GM18505 (cell line): ENCODE measurements at regions not wholly inside any gene's neighbourhood (a gene's known extent, or its start where the extent isn't known, plus 50 kb on each side); places are given as distances from the start of the nearest gene placed in this dataset.
A peak's percentile ranks its signal among the peaks of the same experiment; 100 is the strongest.
"Not testable (repeated sequence)": the region's sequence is repeated elsewhere in the genome, so short reads cannot be mapped to it uniquely, and the experiment has no call there.

Source experiments
- ATAC-seq: cut with Tn5 transposase; IDR thresholded peaks from one replicate; pipeline ENCODE4 v1.9.1; 2021; ENCODE audit not compliant: unreplicated experiment
- POLR2A ChIP-seq: IDR thresholded peaks from 4 replicates; pipeline ENCODE4 v1.6.1; 2011; ENCODE audit warnings: borderline replicate concordance; ENCODE audit not compliant: insufficient read depth, insufficient read length; ENCODE audit errors: extremely low read depth

DNA sequence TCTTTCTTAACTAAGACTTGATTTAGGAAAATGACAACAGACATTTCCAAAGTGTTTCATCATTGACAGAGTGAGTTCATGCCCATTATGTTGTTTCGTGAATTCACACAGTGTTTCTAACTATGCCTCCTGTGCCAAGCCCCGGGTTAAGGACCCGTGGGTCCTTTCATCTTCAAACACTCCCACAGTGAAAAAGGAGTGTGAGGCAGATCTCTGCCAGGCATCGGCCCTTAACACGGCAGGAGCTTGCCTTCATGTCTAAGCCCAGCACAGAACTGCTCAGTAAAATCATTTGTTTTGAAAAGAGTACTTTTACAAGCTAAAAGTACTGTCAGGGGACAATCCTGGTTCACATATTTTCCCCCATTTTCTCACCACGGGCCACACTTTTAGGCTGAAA is 80.0 kb upstream of the FOXB1 start:
- TF ChIP-seq POLR2A, result no peak
- no peak for ATAC-seq

GRCh38 chr15:59923508-59923907 is 80.6 kb upstream of the FOXB1 start:
- ATAC-seq, result no peak

DNA sequence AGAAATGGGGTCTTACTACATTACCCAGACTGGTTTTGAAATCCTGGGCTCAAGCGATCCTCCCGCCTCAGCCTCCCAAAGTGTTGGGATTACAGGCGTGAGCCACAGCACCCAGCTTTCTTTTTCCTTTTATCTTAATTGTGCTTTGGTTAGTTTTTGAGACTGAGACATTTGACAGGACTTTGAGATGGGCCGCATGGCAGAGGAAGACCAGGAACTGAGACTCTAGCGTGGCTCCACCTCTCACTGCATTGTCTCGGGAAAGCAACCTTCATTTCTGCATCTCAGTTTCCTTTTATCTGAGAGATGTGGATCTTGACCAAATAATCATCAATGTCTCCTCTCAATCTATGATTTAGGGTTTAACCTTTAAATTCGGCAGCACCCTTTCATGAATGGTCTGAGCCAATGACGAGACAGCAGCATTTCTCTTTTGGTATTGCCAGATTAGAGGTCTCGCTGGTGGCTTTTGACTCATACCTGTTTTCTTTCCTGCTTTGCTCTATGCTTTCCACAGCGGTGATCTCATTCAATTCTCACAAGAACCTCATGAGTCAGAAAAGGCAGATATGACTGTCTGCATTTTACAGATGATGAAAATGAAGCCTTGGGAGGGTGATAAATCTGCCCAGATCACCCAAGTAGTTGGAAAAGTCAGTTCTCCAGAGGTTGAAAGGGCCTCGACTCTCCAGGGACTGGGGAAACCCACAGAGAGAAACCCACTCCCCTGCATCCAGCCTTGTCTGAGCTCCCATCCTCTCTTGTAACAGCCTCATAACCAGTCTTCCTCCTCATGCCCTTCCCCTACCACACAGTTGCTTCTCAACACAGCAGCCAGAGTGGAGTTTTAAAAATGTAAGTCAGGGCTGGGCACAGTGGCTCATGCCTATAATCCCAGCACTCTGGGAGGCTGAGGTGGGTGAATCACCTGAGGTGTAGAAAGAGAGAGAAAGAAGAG is 84.8 kb upstream of the FOXB1 start:
- ATAC-seq, result peak; percentile 83
- TF ChIP-seq POLR2A, result no peak

More at GRCh38 chr15:59923508-59923907, 80.6 kb upstream of the FOXB1 start:
- no peak for TF ChIP-seq POLR2A

DNA sequence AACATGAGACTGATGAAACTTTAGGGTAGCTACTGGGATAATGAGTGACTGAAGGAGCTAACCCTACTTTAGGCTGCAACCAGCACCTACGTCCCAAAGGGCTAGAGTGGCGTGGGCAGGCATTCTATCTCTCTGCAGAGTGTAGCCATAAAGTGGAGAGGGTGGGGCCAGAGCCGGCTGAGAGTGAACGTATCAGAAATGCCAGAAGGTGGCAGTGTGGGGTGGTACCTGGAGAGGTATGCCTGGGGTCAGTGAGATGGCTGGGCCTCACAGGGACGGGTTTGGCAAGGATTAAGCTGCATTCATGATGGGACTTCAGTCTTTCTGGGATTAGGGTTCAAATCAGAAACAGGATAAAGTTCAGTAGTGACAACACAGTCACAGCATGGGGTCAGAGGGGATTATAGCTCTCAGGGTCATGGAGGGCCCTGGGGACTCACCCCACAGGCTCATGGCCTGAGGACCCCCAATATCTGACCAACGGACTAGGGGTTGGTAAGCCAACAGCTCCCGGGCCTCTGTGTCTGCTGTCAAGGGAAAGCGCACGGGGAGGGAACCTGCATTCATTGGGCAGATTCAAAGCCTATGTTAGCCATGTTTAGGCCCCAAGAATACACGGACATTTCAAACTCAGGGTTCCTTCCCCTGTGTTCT is 86.5 kb upstream of the FOXB1 start:
- no peak for ATAC-seq
- no peak for TF ChIP-seq POLR2A

DNA sequence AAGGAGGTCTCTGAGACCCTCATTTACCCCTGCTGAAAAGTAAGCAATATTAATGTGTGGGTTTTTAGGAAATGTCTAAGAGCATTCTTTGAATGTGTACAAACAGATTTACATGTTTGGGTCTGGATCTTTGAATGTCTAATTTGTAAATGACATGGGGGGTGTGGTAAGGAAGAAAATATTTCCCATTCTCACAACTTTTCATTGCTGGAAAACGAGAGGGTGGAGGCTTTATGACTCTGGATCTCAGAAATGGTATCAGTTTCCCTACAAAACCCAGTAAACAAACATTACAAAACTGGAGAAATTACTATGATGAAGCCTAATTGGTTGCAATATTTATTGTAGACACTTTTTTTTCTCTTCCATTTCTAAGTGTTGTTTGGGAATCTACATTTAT is 98.1 kb upstream of the FOXB1 start:
- ATAC-seq, result no peak
- no peak for TF ChIP-seq POLR2A

DNA sequence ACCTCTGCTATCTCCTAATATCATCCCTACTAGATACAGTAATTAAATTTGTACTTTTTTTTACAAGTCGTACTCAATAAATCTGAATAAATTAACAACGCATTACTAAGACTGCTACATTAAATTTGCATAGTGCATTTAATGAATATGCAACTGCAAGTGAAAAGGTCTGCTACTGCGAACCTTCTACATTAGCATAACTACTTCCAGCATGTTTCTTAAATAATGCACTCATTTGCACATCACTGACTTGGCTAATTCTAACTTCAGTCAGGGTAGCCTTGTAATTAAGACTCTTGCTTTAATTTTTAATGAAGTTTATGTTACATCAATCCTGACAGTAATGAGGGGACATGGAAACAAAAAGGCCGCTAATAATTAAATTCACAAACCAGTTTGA is 98.9 kb upstream of the FOXB1 start:
- ATAC-seq, result no peak
- no peak for TF ChIP-seq POLR2A

- TF ChIP-seq POLR2A, result no peak
- no peak for ATAC-seq
These were observed 99.5 kb upstream of the FOXB1 start for GRCh38 chr15:59904450-59905135.

- no peak for ATAC-seq
These were observed 107.4 kb upstream of the FOXB1 start for GRCh38 chr15:59896663-59897074.

GRCh38 chr15:59894835-59895234 is 109.3 kb upstream of the FOXB1 start:
- TF ChIP-seq POLR2A, result no peak

More at GRCh38 chr15:59896663-59897074, 107.4 kb upstream of the FOXB1 start:
- no peak for TF ChIP-seq POLR2A

DNA sequence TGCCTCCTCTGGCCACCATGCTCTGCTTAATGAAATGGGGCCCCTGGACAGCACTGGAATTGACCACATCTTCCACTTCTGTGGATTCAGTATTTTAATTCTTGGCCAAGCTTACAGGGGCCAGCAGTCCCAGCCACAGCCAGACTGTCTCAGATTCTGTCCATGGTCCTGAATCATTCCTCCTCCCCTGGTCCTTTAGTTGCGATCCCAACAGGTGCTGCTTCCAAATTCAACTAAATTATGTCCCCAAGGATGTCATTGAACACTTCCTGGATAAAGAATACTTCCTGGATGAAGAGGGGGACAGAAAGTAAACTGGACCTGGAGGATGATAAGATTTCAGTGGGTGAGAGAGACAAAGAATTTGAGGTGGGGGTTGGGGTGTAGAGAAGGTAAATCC is 111.1 kb upstream of the FOXB1 start:
- TF ChIP-seq POLR2A, result no peak
- no peak for ATAC-seq

More at GRCh38 chr15:59894835-59895234, 109.3 kb upstream of the FOXB1 start:
- no peak for ATAC-seq

- ATAC-seq, result not testable (repeated sequence)
These were observed 116.2 kb upstream of the FOXB1 start for GRCh38 chr15:59887870-59888269.

DNA sequence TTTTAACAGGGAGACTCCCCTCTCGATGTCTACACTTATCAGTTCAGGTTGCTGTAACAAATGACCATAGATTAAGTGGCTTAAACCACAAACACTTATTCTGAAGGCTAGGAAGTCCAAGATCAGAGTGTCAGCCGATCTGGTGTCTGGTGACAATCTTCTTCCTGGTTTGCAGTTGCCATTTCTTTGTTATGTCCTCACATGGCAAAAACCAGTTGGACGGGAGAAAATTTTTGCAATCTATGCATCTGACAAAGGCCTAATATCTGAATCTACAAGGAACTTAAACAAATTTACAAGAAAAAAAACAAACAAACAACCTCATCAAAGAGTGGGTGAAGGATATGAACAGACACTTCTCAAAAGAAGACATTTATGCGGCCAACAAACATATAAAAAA is 116.9 kb upstream of the FOXB1 start:
- TF ChIP-seq POLR2A, result no peak
- no peak for ATAC-seq

GRCh38 chr15:59886441-59886840 is 117.7 kb upstream of the FOXB1 start:
- ATAC-seq, result no peak
- TF ChIP-seq POLR2A, result no peak
